ENCODE measurements at regions not wholly inside any gene's neighbourhood (a gene's known extent, or its start where the extent isn't known, plus 50 kb on each side); places are given as distances from the start of the nearest gene placed in this dataset.

- TF ChIP-seq TEAD4 (IDR thresholded peaks at IDR 0.05), result no peak
- no peak for TF ChIP-seq MAX (IDR thresholded peaks at IDR 0.05)
- TF ChIP-seq ZBTB7A (IDR thresholded peaks at IDR 0.05; ENCODE audit: low read depth), result no peak
- TF ChIP-seq RAD21 (IDR thresholded peaks at IDR 0.05; ENCODE audit: low read depth), result no peak
These were observed 356.5 kb downstream of the MID1IP1 start for GRCh38 chrX:39157796-39158195.

GRCh38 chrX:39158801-39159657, 357.8 kb downstream of the MID1IP1 start:
- TF ChIP-seq NFIC (IDR thresholded peaks at IDR 0.05) (no peak), TCF12 (IDR thresholded peaks at IDR 0.05; ENCODE audit: low read depth) (no peak), RAD21 (IDR thresholded peaks at IDR 0.05; ENCODE audit: low read depth) (no peak), EGR1 (IDR thresholded peaks at IDR 0.05) (no peak)

DNA sequence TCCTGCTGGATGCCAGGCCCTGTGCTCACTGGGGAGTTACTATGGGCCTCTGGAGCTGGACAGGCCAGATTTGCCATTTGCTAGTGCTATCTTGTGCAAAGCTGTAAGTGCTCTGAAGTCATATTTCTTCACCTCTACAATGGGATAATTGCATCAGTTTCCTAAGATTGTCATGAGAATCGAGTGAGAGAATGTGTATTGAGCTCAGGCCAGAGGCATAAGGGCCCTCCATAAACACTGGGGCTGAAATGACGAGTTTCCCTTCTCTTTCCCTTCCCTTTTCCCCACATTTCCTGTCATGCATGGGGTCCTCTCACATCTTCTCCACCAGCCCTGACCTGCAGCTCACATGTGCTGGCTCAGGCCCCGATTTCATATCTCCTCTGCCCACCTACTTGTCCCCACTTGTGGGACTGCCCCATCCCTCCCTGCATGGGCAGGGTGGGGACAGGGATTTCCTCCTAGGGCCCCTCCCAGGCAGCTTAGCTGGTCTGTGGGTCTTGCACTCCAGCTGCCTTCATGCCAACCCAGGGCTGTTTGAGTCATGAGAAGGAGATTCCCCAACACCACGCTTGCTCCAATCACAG, 358.8 kb downstream of the MID1IP1 start:
- no peak for TF ChIP-seq REST (IDR thresholded peaks at IDR 0.05; ENCODE audit: low read depth)
- no peak for TF ChIP-seq ZBTB7A (IDR thresholded peaks at IDR 0.05; ENCODE audit: low read depth)
- no peak for TF ChIP-seq TEAD4 (IDR thresholded peaks at IDR 0.05)
- TF ChIP-seq RAD21 (IDR thresholded peaks at IDR 0.05; ENCODE audit: low read depth), result no peak
- no peak for TF ChIP-seq TCF12 (IDR thresholded peaks at IDR 0.05; ENCODE audit: low read depth)
- TF ChIP-seq YY1 (IDR thresholded peaks at IDR 0.05; ENCODE audit: low read depth), result no peak
- no peak for TF ChIP-seq CEBPB (IDR thresholded peaks at IDR 0.05)
- TF ChIP-seq NFIC (IDR thresholded peaks at IDR 0.05), result no peak
- TF ChIP-seq TAF1 (IDR thresholded peaks at IDR 0.05; ENCODE audit: low read depth), result no peak
- TF ChIP-seq CREB1 (IDR thresholded peaks at IDR 0.05; ENCODE audit: low read depth), result no peak
- TF ChIP-seq MAX (IDR thresholded peaks at IDR 0.05), result no peak
- no peak for TF ChIP-seq EP300 (IDR thresholded peaks at IDR 0.05; ENCODE audit: borderline replicate concordance)
- TF ChIP-seq, protein P1, sequence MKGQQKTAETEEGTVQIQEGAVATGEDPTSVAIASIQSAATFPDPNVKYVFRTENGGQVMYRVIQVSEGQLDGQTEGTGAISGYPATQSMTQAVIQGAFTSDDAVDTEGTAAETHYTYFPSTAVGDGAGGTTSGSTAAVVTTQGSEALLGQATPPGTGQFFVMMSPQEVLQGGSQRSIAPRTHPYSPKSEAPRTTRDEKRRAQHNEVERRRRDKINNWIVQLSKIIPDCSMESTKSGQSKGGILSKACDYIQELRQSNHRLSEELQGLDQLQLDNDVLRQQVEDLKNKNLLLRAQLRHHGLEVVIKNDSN (IDR thresholded peaks at IDR 0.05), result no peak
- TF ChIP-seq EGR1 (IDR thresholded peaks at IDR 0.05), result no peak
- TF ChIP-seq FOXM1 (IDR thresholded peaks at IDR 0.05; ENCODE audit: borderline replicate concordance, low read depth), result no peak

DNA sequence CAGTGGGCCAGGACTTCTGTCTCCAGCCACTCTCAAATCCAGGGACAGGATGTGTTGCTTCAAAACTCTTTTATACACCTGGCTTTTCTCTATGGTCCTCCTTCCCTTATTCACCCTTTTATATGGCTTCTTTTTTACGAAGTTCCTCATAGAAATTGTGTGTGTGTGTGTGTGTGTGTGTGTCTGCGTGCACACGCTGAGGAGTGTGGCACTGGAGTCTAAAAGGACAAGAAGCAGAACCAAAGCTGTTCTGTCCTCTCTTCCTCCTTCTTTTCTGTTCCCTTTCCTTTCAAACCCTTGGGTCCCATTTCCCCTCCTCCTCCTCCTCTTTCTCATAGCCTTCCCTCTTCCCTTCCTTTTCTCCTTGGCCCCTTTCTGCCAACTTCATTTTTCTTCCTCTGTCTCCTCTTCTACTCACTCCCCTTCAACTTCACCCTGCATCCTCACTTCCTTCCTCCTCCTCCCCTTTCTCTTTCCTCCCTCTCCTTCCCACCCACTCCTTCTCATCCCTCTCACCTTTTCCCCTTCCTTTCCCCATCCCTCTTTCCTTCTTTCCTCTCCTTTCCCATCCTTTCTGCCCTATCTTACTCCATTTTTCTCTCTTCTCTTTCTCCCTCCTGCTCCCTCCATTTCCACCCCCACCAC, 360.5 kb downstream of the MID1IP1 start:
- TF ChIP-seq NFIC (IDR thresholded peaks at IDR 0.05), result no peak
- no peak for TF ChIP-seq CEBPB (IDR thresholded peaks at IDR 0.05)
- TF ChIP-seq TCF12 (IDR thresholded peaks at IDR 0.05; ENCODE audit: low read depth), result no peak
- TF ChIP-seq FOXM1 (IDR thresholded peaks at IDR 0.05; ENCODE audit: borderline replicate concordance, low read depth), result no peak
- TF ChIP-seq TAF1 (IDR thresholded peaks at IDR 0.05; ENCODE audit: low read depth), result no peak
- no peak for TF ChIP-seq CREB1 (IDR thresholded peaks at IDR 0.05; ENCODE audit: low read depth)
- TF ChIP-seq RAD21 (IDR thresholded peaks at IDR 0.05; ENCODE audit: low read depth), result no peak
- no peak for TF ChIP-seq REST (IDR thresholded peaks at IDR 0.05; ENCODE audit: low read depth)

DNA sequence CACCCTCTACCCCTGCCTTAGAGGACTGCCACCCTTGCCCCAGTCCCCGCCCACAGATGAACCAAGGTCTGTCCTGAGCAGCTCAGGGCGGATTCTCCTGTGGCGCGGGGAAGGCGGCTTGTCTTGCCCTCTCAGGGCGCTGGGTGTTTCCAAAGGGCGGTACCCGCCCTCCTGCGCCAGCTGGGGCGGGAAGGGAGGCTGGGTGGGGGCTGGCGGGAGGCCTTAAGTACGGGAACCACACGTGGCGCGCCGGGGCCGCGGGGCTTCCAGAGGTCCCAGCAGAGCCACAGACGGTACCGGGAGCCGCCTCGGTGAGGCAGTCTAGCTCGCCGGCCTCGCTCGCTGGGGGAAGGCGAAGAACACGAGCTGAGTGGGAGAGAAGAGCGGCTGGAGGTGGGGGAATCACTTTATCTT, 361.1 kb downstream of the MID1IP1 start:
- TF ChIP-seq TAF1 (IDR thresholded peaks at IDR 0.05; ENCODE audit: low read depth) (no peak), RAD21 (IDR thresholded peaks at IDR 0.05; ENCODE audit: low read depth) (no peak), TCF12 (IDR thresholded peaks at IDR 0.05; ENCODE audit: low read depth) (no peak), CREB1 (IDR thresholded peaks at IDR 0.05; ENCODE audit: low read depth) (no peak), EP300 (IDR thresholded peaks at IDR 0.05; ENCODE audit: borderline replicate concordance) (no peak), MAX (IDR thresholded peaks at IDR 0.05) (no peak), ZBTB7A (IDR thresholded peaks at IDR 0.05; ENCODE audit: low read depth) (no peak), NFIC (IDR thresholded peaks at IDR 0.05) (no peak), FOXM1 (IDR thresholded peaks at IDR 0.05; ENCODE audit: borderline replicate concordance, low read depth) (no peak), CEBPB (IDR thresholded peaks at IDR 0.05) (no peak), EGR1 (IDR thresholded peaks at IDR 0.05) (no peak), YY1 (IDR thresholded peaks at IDR 0.05; ENCODE audit: low read depth) (no peak), REST (IDR thresholded peaks at IDR 0.05; ENCODE audit: low read depth) (no peak), TEAD4 (IDR thresholded peaks at IDR 0.05) (no peak)
- TF ChIP-seq, protein P1 (IDR thresholded peaks at IDR 0.05), result no peak

All from Ishikawa (cell line).